Stomach (tissue), 8 donors: ENCODE measurements at regions not wholly inside any gene's neighbourhood (a gene's known extent, or its start where the extent isn't known, plus 50 kb on each side); places are given as distances from the start of the nearest gene placed in this dataset.

ENCODE experiments used
- DNase-seq, 2 donors: peaks; one replicate each; pipeline versions ENCODE4 v3.0.0 to v3.0.0-alpha.2; 2013 to 2019
- H3K27ac ChIP-seq, 5 donors: fragments of 200-600 bp in 4 of 5; sonication (generic) in 4 of 5; one replicate each; pipeline ENCODE4 v1.5.1; 2013 to 2019; ENCODE audit warnings: mild to moderate bottlenecking in 1 of 5, moderate library complexity in 1 of 5
- H3K27me3 ChIP-seq, 3 donors: fragments of 200-600 bp; sonication (generic); one replicate each; pipeline ENCODE4 v1.5.1; 2017 to 2019; ENCODE audit warnings: mixed run types in 1 of 3
- H3K36me3 ChIP-seq, 4 donors: fragments of 200-600 bp; sonication (generic); 1 replicate in 3 of 4; 2 replicates in 1 of 4; pipeline ENCODE4 v1.5.1; 2016 to 2019
- H3K4me1 ChIP-seq, 4 donors: fragments of 200-600 bp; sonication (generic); one replicate each; pipeline ENCODE4 v1.5.1; 2016 to 2019
- H3K4me3 ChIP-seq, 4 donors: fragments of 200-600 bp; sonication (generic) in 3 of 4; one replicate each; pipeline ENCODE4 v1.5.1; 2016 to 2019; ENCODE audit warnings: mild to moderate bottlenecking in 1 of 4
- H3K9me3 ChIP-seq, 4 donors: fragments of 200-600 bp; sonication (generic); one replicate each; pipeline ENCODE4 v1.5.1; 2016 to 2019
- CTCF ChIP-seq, 7 experiments: fragments of 450-650 bp in 4 of 7; fragments of 200-600 bp in 3 of 7; sonication (generic) in 3 of 7; IDR thresholded peaks; one replicate each; pipeline ENCODE4 v1.5.1; 2016 to 2019; ENCODE audit warnings: antibody characterized with exemption in 7 of 7, control low read depth in 2 of 7, mild to moderate bottlenecking in 1 of 7
- EP300 ChIP-seq: sonication (generic); formaldehyde crosslinking; IDR thresholded peaks from one replicate; pipeline ENCODE4 v1.6.1; 2017; ENCODE audit warnings: antibody characterized with exemption
- POLR2A ChIP-seq, 4 donors: fragments of 450-650 bp; IDR thresholded peaks; one replicate each; pipeline ENCODE4 v1.6.1; 2016; ENCODE audit warnings: antibody characterized with exemption in 4 of 4, control low read depth in 2 of 4, mild to moderate bottlenecking in 1 of 4, moderate library complexity in 1 of 4
- POLR2AphosphoS5 ChIP-seq, 3 donors: sonication (generic); formaldehyde crosslinking; IDR thresholded peaks; one replicate each; pipeline ENCODE4 v1.6.1; 2016; ENCODE audit warnings: antibody characterized with exemption in 3 of 3
- WGBS, 5 donors: extraction: QIAGEN DNeasy Blood & Tissue Kit in 3 of 5; methylation state at CpG; one replicate each; pipeline versions ENCODE4 v1.1.5 to v1.1.7; 2013 to 2018; 5-methylcytosine and 5-hydroxymethylcytosine counted together
- intact Hi-C: fragments of 100-400 bp; cut with DNase I; formaldehyde crosslinking; loops from one replicate; pipeline ENCODE4 v1.15.1; 2023; ENCODE audit warnings: low total_unique reads
- donor health status: healthy with polysubstance abuse.
- donor health status: Bipolar disorder and iron deficiency.
- donor health status: healthy.

- Histone ChIP-seq H3K9me3 (no peaks in the 10 kb centered on the region), H3K27ac (no peak overlapping the region), H3K4me3 (no peak overlapping the region), H3K4me1 (no peaks in the 10 kb centered on the region), H3K27me3 (no peaks in the 10 kb centered on the region), H3K36me3 (no peaks in the 10 kb centered on the region)
- DNase-seq = peak in 1 of 2 donors; percentile 29
- intact Hi-C loops = no loop called here
- WGBS, 5 donors = 37 to 51% (median 45%) methylated on average over 4 of the region's 4 CpGs
- no peak for TF ChIP-seq EP300
- TF ChIP-seq CTCF (IDR thresholded peaks at IDR 0.05) = no peak
- no peak for TF ChIP-seq POLR2AphosphoS5 (IDR thresholded peaks at IDR 0.05)
- no peak for TF ChIP-seq POLR2A (IDR thresholded peaks at IDR 0.05)
Measured at GRCh38 chr10:61332581-61332980, 120.6 kb downstream of the TMEM26 start.

GRCh38 chr10:61330669-61331068, 122.5 kb downstream of the TMEM26 start:
- Histone ChIP-seq H3K9me3 (no peaks in the 10 kb centered on the region), H3K4me3 (no peak overlapping the region), H3K4me1 (no peaks in the 10 kb centered on the region), H3K27ac (no peak overlapping the region), H3K27me3 (no peaks in the 10 kb centered on the region), H3K36me3 (no peaks in the 10 kb centered on the region)
- no peak for DNase-seq
- TF ChIP-seq EP300 (no peak), CTCF (IDR thresholded peaks at IDR 0.05) (no peak), POLR2AphosphoS5 (IDR thresholded peaks at IDR 0.05) (no peak), POLR2A (IDR thresholded peaks at IDR 0.05) (no peak)
- 60 to 84% (median 70%) methylated on average over 3 of the region's 3 CpGs for WGBS, 5 donors
- intact Hi-C loops = no loop called here

DNA sequence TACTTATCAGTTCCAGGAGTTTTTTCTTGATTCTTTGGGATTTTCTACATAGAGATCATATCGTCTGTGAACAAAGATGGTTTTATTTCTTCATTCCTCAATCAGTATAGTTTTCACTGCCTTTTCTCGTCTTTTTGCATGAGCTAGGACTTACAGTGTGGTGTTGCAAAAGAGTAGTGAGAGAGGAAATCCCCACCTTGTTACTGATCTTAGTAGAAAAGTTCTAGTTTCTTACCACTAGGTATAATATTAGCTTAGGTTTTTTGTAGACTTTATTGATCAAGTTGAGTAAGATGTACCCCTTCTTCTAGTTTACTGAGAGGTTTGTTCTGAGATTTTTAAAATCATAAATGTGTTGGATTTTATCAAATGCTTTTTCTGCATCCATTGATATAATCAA, 123.3 kb downstream of the TMEM26 start:
- TF ChIP-seq CTCF (IDR thresholded peaks at IDR 0.05) (no peak), POLR2AphosphoS5 (IDR thresholded peaks at IDR 0.05) (no peak), POLR2A (IDR thresholded peaks at IDR 0.05) (no peak), EP300 (no peak)
- no peak overlapping the region for H3K27ac ChIP-seq
- H3K27me3 ChIP-seq = no peaks in the 10 kb centered on the region
- H3K9me3 ChIP-seq = no peaks in the 10 kb centered on the region
- no peak overlapping the region for H3K4me3 ChIP-seq
- WGBS, 5 donors = 88 to 95% (median 94%) methylated on average over 2 of the region's 2 CpGs
- DNase-seq = no peak
- no peaks in the 10 kb centered on the region for H3K4me1 ChIP-seq
- no peaks in the 10 kb centered on the region for H3K36me3 ChIP-seq
- intact Hi-C loops = no loop called here

DNA sequence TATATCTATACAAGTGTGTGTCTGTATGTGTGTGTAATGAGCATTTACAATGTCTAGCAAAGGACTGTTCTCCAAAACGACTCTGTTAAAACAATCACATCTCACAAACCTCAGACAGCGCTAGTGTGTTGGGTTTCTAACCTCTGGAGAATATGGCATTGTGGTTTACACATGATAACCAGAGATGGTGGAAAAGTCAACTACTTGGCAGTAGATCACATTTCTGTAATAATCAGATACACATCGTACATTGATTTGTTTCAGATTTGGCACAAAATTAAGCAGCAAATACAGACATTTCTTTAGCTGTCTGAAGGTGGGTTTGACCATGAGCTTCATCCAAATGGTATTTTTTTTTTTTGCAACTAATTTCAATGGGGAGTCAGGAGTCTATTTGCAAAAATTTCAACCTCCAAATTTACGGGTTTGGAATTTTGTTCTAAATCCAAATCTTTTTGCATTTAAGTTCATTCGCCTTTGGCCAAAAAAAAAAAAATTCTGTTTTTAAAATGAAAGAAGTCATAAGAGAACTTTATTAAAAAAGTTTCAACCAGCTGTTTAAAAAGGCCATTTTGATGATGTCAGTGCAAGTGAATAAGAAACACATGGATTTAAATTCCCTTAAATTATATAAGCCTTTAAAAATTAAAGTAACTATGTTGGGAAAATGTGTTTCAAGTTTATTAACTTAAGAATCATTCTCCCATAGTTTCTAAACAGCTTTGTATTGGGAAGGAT, 127.8 kb downstream of the TMEM26 start:
- no peak for TF ChIP-seq CTCF (IDR thresholded peaks at IDR 0.05)
- no peak for TF ChIP-seq EP300
- TF ChIP-seq POLR2AphosphoS5 (IDR thresholded peaks at IDR 0.05) = no peak
- no peak for TF ChIP-seq POLR2A (IDR thresholded peaks at IDR 0.05)
- WGBS, 5 donors = 57 to 69% (median 65%) methylated on average over 5 of the region's 5 CpGs
- no peak for DNase-seq
- Histone ChIP-seq H3K4me1 (no peaks in the 10 kb centered on the region), H3K36me3 (no peaks in the 10 kb centered on the region), H3K4me3 (no peak overlapping the region), H3K9me3 (no peaks in the 10 kb centered on the region), H3K27me3 (no peaks in the 10 kb centered on the region), H3K27ac (no peak overlapping the region)
- intact Hi-C loops = no loop called here
